Lower lobe of right lung (tissue), 2 donors: ENCODE measurements at regions not wholly inside any gene's neighbourhood (a gene's known extent, or its start where the extent isn't known, plus 50 kb on each side); places are given as distances from the start of the nearest gene placed in this dataset.
"Not testable (repeated sequence)": the region's sequence is repeated elsewhere in the genome, so short reads cannot be mapped to it uniquely, and the experiment has no call there.

Source experiments
- ATAC-seq, 2 donors: fragments of 200-7000 bp; cut with Tn5 transposase; one replicate each; pipeline ENCODE4 v1.9.1; 2020 to 2022; ENCODE audit warnings: mild to moderate bottlenecking in 2 of 2, moderate library complexity in 2 of 2
- DNase-seq: peaks from one replicate; pipeline ENCODE4 v3.0.0-alpha.2; 2020
- H3K27ac ChIP-seq: fragments of 200-600 bp; one replicate; pipeline ENCODE4 v1.8.0; 2022
- H3K27me3 ChIP-seq: fragments of 200-600 bp; one replicate; pipeline ENCODE4 v1.8.0; 2022; ENCODE audit warnings: low read depth
- H3K36me3 ChIP-seq: fragments of 200-600 bp; one replicate; pipeline ENCODE4 v1.8.0; 2022; ENCODE audit warnings: mild to moderate bottlenecking
- H3K4me1 ChIP-seq: fragments of 200-600 bp; one replicate; pipeline ENCODE4 v1.8.0; 2022
- H3K4me3 ChIP-seq: fragments of 200-600 bp; one replicate; pipeline ENCODE4 v1.8.0; 2022; ENCODE audit warnings: mild to moderate bottlenecking
- H3K9me3 ChIP-seq: fragments of 200-600 bp; one replicate; pipeline ENCODE4 v1.8.0; 2022
- CTCF ChIP-seq: fragments of 200-600 bp; IDR thresholded peaks from one replicate; pipeline ENCODE4 v1.8.0; 2022; ENCODE audit warnings: antibody characterized with exemption, mild to moderate bottlenecking
- intact Hi-C: fragments of 100-400 bp; cut with DNase I; formaldehyde crosslinking; loops from one replicate; pipeline ENCODE4 v1.11.0; 2022
- donor health status: DM: no; HTN: yes; CAD: no; lungs with severe emphysema.

GRCh38 chr17:53765609-53766008 lies 57.1 kb upstream of the KIF2B start:
- no peak for DNase-seq
- no peak for TF ChIP-seq CTCF
- ATAC-seq: no peak
- intact Hi-C loops: no loop called here
- Histone ChIP-seq H3K27me3 (no peaks in the 10 kb centered on the region), H3K4me1 (no peaks in the 10 kb centered on the region), H3K4me3 (no peak overlapping the region), H3K36me3 (no peaks in the 10 kb centered on the region), H3K9me3 (no peaks in the 10 kb centered on the region), H3K27ac (no peak overlapping the region)

GRCh38 chr17:53765129-53765528 lies 57.6 kb upstream of the KIF2B start:
- TF ChIP-seq CTCF: no peak

GRCh38 chr17:53757559-53757958 lies 65.2 kb upstream of the KIF2B start:
- Histone ChIP-seq H3K4me3 (no peak overlapping the region), H3K9me3 (no peaks in the 10 kb centered on the region), H3K4me1 (no peaks in the 10 kb centered on the region), H3K27me3 (no peaks in the 10 kb centered on the region), H3K36me3 (no peaks in the 10 kb centered on the region), H3K27ac (no peak overlapping the region)
- DNase-seq (no peak), ATAC-seq (no peak)
- TF ChIP-seq CTCF: no peak
- intact Hi-C loops: no loop called here

More at GRCh38 chr17:53765129-53765528, 57.6 kb upstream of the KIF2B start:
- DNase-seq: no peak
- intact Hi-C loops: no loop called here
- Histone ChIP-seq H3K4me1 (no peaks in the 10 kb centered on the region), H3K36me3 (no peaks in the 10 kb centered on the region), H3K27me3 (no peaks in the 10 kb centered on the region), H3K4me3 (no peak overlapping the region), H3K27ac (no peak overlapping the region), H3K9me3 (no peaks in the 10 kb centered on the region)
- ATAC-seq: no peak

- H3K36me3 ChIP-seq, ATAC-seq, DNase-seq, H3K27ac ChIP-seq, H3K9me3 ChIP-seq, H3K27me3 ChIP-seq, H3K4me3 ChIP-seq, H3K4me1 ChIP-seq, intact Hi-C loops: not testable (repeated sequence)
These were observed 65.6 kb upstream of the KIF2B start for GRCh38 chr17:53757116-53757515.

GRCh38 chr17:53749178-53749577 lies 73.5 kb upstream of the KIF2B start:
- Histone ChIP-seq H3K36me3 (no peaks in the 10 kb centered on the region), H3K4me3 (no peak overlapping the region), H3K4me1 (no peaks in the 10 kb centered on the region), H3K27ac (no peak overlapping the region), H3K9me3 (no peaks in the 10 kb centered on the region), H3K27me3 (no peaks in the 10 kb centered on the region)
- TF ChIP-seq CTCF: no peak
- intact Hi-C loops: no loop called here
- ATAC-seq: no peak
- no peak for DNase-seq

GRCh38 chr17:53748159-53748820 lies 74.4 kb upstream of the KIF2B start:
- ATAC-seq, intact Hi-C loops, H3K4me1 ChIP-seq, DNase-seq, H3K36me3 ChIP-seq, H3K27me3 ChIP-seq, H3K9me3 ChIP-seq, H3K27ac ChIP-seq, H3K4me3 ChIP-seq: not testable (repeated sequence)
